BLaER1 treated with 17β-estradiol and CSF1 and Interleukin-3, amounts not matched to agents 10 nM and 100 nM (cell line): ENCODE measurements at regions not wholly inside any gene's neighbourhood (a gene's known extent, or its start where the extent isn't known, plus 50 kb on each side); places are given as distances from the start of the nearest gene placed in this dataset.

Source experiments
- H3K27ac ChIP-seq, 11 experiments: shearing (Covaris generic); formaldehyde crosslinking; 2 replicates each; pipeline ENCODE4 v1.8.1; 2022
- H3K27me3 ChIP-seq, 11 experiments: shearing (Covaris generic); formaldehyde crosslinking; 2 replicates each; pipeline ENCODE4 v1.8.1; 2022
- H3K36me3 ChIP-seq, 11 experiments: shearing (Covaris generic); formaldehyde crosslinking; 2 replicates each; pipeline ENCODE4 v1.8.1; 2022
- H3K4me1 ChIP-seq, 10 experiments: shearing (Covaris generic); formaldehyde crosslinking; 2 replicates each; pipeline ENCODE4 v1.8.1; 2022
- H3K4me2 ChIP-seq, 11 experiments: shearing (Covaris generic); formaldehyde crosslinking; 2 replicates each; pipeline ENCODE4 v1.8.1; 2022
- H3K4me3 ChIP-seq, 10 experiments: shearing (Covaris generic); formaldehyde crosslinking; 2 replicates each; pipeline ENCODE4 v1.8.1; 2022
- H3K9ac ChIP-seq, 11 experiments: shearing (Covaris generic); formaldehyde crosslinking; 2 replicates each; pipeline ENCODE4 v1.8.1; 2022
- H3K9me3 ChIP-seq, 11 experiments: shearing (Covaris generic); formaldehyde crosslinking; replicated peaks in 1 of 11; 2 replicates each; pipeline ENCODE4 v1.8.1; 2022
- H4K20me1 ChIP-seq, 11 experiments: shearing (Covaris generic); formaldehyde crosslinking; 2 replicates each; pipeline ENCODE4 v1.8.1; 2022
- Cebpa-rat ChIP-seq, 11 experiments: shearing (Covaris generic); IDR thresholded peaks; 2 replicates each; pipeline ENCODE4 v1.8.1; 2022

GRCh38 chr18:70430501-70431173 lies 141.8 kb downstream of the SOCS6 start:
- peaks cover 7 to 62% (median 22%) of the 10 kb centered on the region in 10 experiments; a peak in 16 of 20 replicates for H3K4me1 ChIP-seq
- no peak overlapping the region for H3K4me3 ChIP-seq
- no peaks in the 10 kb centered on the region for H3K27me3 ChIP-seq
- no peaks in the 10 kb centered on the region for H3K36me3 ChIP-seq
- no peak overlapping the region for H3K9ac ChIP-seq
- H4K20me1 ChIP-seq = no peaks in the 10 kb centered on the region
- H3K27ac ChIP-seq = peak overlapping the region in 3 of 11 experiments; percentile 58 to 75 (median 64); a peak in 5 of 22 replicates
- no peak for TF ChIP-seq Cebpa-rat (IDR thresholded peaks at IDR 0.05)
- H3K9me3 ChIP-seq = peaks cover 0 to 13% (median 0%) of the 10 kb centered on the region in 11 experiments; a peak in 6 of 22 replicates
- H3K4me2 ChIP-seq = peak overlapping the region in 5 of 11 experiments; percentile 26 to 60 (median 55); a peak in 8 of 22 replicates

- H4K20me1 ChIP-seq = no peaks in the 10 kb centered on the region
- peak overlapping the region in 4 of 11 experiments; percentile 12 to 75 (median 61); a peak in 5 of 22 replicates for H3K27ac ChIP-seq
- 0 out of 22 replicates have a peak overlapping the region, but pooled peaks of 1 of the 11 experiments have one; percentile 21 for H3K9ac ChIP-seq
- H3K4me3 ChIP-seq = no peak overlapping the region
- H3K4me2 ChIP-seq = peak overlapping the region in 5 of 11 experiments; percentile 26 to 60 (median 55); a peak in 8 of 22 replicates
- TF ChIP-seq Cebpa-rat (IDR thresholded peaks at IDR 0.05) = no peak
- no peaks in the 10 kb centered on the region for H3K27me3 ChIP-seq
- no peaks in the 10 kb centered on the region for H3K36me3 ChIP-seq
- H3K9me3 ChIP-seq = peaks cover 0 to 13% (median 0%) of the 10 kb centered on the region in 11 experiments; a peak in 6 of 22 replicates
- H3K4me1 ChIP-seq = peaks cover 7 to 64% (median 22%) of the 10 kb centered on the region in 10 experiments; a peak in 16 of 20 replicates
Measured at GRCh38 chr18:70429847-70430500, 141.1 kb downstream of the SOCS6 start.

GRCh38 chr18:70428439-70428838 lies 139.6 kb downstream of the SOCS6 start:
- Histone ChIP-seq H3K27me3 (no peaks in the 10 kb centered on the region), H3K4me2 (peak overlapping the region in 9 of 11 experiments; percentile 5 to 60 (median 41); a peak in 11 of 22 replicates), H3K9ac (no peak overlapping the region), H3K9me3 (peaks cover 0 to 13% (median 0%) of the 10 kb centered on the region in 11 experiments; a peak in 6 of 22 replicates), H3K27ac (peak overlapping the region in 4 of 11 experiments; percentile 10 to 75 (median 62); a peak in 6 of 22 replicates), H4K20me1 (no peaks in the 10 kb centered on the region), H3K36me3 (no peaks in the 10 kb centered on the region), H3K4me1 (peaks cover 16 to 76% (median 33%) of the 10 kb centered on the region in 10 experiments), H3K4me3 (no peak overlapping the region)
- no peak for TF ChIP-seq Cebpa-rat (IDR thresholded peaks at IDR 0.05)

- Histone ChIP-seq H3K4me1 (peaks cover 32 to 74% (median 46%) of the 10 kb centered on the region in 10 experiments), H4K20me1 (no peaks in the 10 kb centered on the region), H3K9me3 (peaks cover 0 to 13% (median 0%) of the 10 kb centered on the region in 11 experiments; a peak in 6 of 22 replicates), H3K4me3 (no peak overlapping the region), H3K9ac (no peak overlapping the region), H3K27ac (no peak overlapping the region), H3K36me3 (no peaks in the 10 kb centered on the region), H3K4me2 (no peak overlapping the region), H3K27me3 (no peaks in the 10 kb centered on the region)
- no peak for TF ChIP-seq Cebpa-rat (IDR thresholded peaks at IDR 0.05)
Measured at GRCh38 chr18:70426818-70427217, 138.0 kb downstream of the SOCS6 start.

GRCh38 chr18:70425236-70425635 lies 136.4 kb downstream of the SOCS6 start:
- H3K9me3 ChIP-seq = peaks cover 0 to 7% (median 0%) of the 10 kb centered on the region in 11 experiments; a peak in 6 of 22 replicates
- H3K4me1 ChIP-seq = peaks cover 37 to 74% (median 62%) of the 10 kb centered on the region in 10 experiments
- no peak overlapping the region for H3K4me2 ChIP-seq
- H4K20me1 ChIP-seq = no peaks in the 10 kb centered on the region
- no peaks in the 10 kb centered on the region for H3K27me3 ChIP-seq
- no peak overlapping the region for H3K4me3 ChIP-seq
- no peaks in the 10 kb centered on the region for H3K36me3 ChIP-seq
- no peak for TF ChIP-seq Cebpa-rat (IDR thresholded peaks at IDR 0.05)
- no peak overlapping the region for H3K27ac ChIP-seq
- no peak overlapping the region for H3K9ac ChIP-seq

- peaks cover 33 to 74% (median 64%) of the 10 kb centered on the region in 10 experiments for H3K4me1 ChIP-seq
- peak overlapping the region; percentile 60 to 93 (median 80) for H3K4me2 ChIP-seq
- H3K9me3 ChIP-seq = no peaks in the 10 kb centered on the region; a peak in 1 of 22 replicates
- no peak for TF ChIP-seq Cebpa-rat (IDR thresholded peaks at IDR 0.05)
- no peaks in the 10 kb centered on the region for H3K36me3 ChIP-seq
- peak overlapping the region in 4 of 11 experiments; percentile 48 to 76 (median 60); a peak in 4 of 22 replicates for H3K9ac ChIP-seq
- H3K27me3 ChIP-seq = no peaks in the 10 kb centered on the region
- H3K27ac ChIP-seq = peak overlapping the region in 8 of 11 experiments; percentile 16 to 96 (median 84); a peak in 14 of 22 replicates
- H4K20me1 ChIP-seq = no peaks in the 10 kb centered on the region
- H3K4me3 ChIP-seq = no peak overlapping the region; a peak in 1 of 20 replicates
Measured at GRCh38 chr18:70423988-70424387, 135.1 kb downstream of the SOCS6 start.

- H3K36me3 ChIP-seq = no peaks in the 10 kb centered on the region
- H3K4me3 ChIP-seq = peak overlapping the region in 1 of 10 experiments; percentile 13; a peak in 1 of 20 replicates
- peaks cover 30 to 74% (median 58%) of the 10 kb centered on the region in 10 experiments for H3K4me1 ChIP-seq
- no peaks in the 10 kb centered on the region; a peak in 1 of 22 replicates for H3K9me3 ChIP-seq
- peak overlapping the region; percentile 60 to 93 (median 80) for H3K4me2 ChIP-seq
- H3K27ac ChIP-seq = peak overlapping the region in 8 of 11 experiments; percentile 47 to 96 (median 84); a peak in 17 of 22 replicates
- no peaks in the 10 kb centered on the region for H4K20me1 ChIP-seq
- H3K9ac ChIP-seq = peak overlapping the region in 4 of 11 experiments; percentile 48 to 76 (median 60); a peak in 8 of 22 replicates
- no peak for TF ChIP-seq Cebpa-rat (IDR thresholded peaks at IDR 0.05)
- H3K27me3 ChIP-seq = no peaks in the 10 kb centered on the region
Measured at GRCh38 chr18:70423120-70423519, 134.3 kb downstream of the SOCS6 start.

GRCh38 chr18:70422391-70422965 lies 133.6 kb downstream of the SOCS6 start:
- H3K4me2 ChIP-seq = peak overlapping the region; percentile 60 to 93 (median 80)
- H3K9me3 ChIP-seq = no peaks in the 10 kb centered on the region; a peak in 1 of 22 replicates
- no peaks in the 10 kb centered on the region for H4K20me1 ChIP-seq
- H3K27me3 ChIP-seq = no peaks in the 10 kb centered on the region
- no peak for TF ChIP-seq Cebpa-rat (IDR thresholded peaks at IDR 0.05)
- no peaks in the 10 kb centered on the region for H3K36me3 ChIP-seq
- 0 out of 20 replicates have a peak overlapping the region, but pooled peaks of 1 of the 10 experiments have one; percentile 13 for H3K4me3 ChIP-seq
- peak overlapping the region in 10 of 11 experiments; percentile 13 to 96 (median 84); a peak in 17 of 22 replicates for H3K27ac ChIP-seq
- peaks cover 30 to 70% (median 58%) of the 10 kb centered on the region in 10 experiments for H3K4me1 ChIP-seq
- H3K9ac ChIP-seq = peak overlapping the region in 5 of 11 experiments; percentile 2 to 76 (median 51); a peak in 7 of 22 replicates
